IgD-negative memory B cell (primary cell): ENCODE measurements at regions not wholly inside any gene's neighbourhood (a gene's known extent, or its start where the extent isn't known, plus 50 kb on each side); places are given as distances from the start of the nearest gene placed in this dataset.
A peak's percentile ranks its signal among the peaks of the same experiment; 100 is the strongest.

Experiments
- H3K27ac Mint-ChIP-seq, 3 donors: one replicate each; pipeline ENCODE4 v1.8.0; 2020 to 2022; ENCODE audit warnings: mild to moderate bottlenecking in 3 of 3, mixed read lengths in 3 of 3, moderate library complexity in 1 of 3
- H3K27me3 Mint-ChIP-seq: one replicate; pipeline ENCODE4 v1.8.0; 2021; ENCODE audit warnings: mixed read lengths
- H3K36me3 Mint-ChIP-seq: one replicate; pipeline ENCODE4 v1.8.0; 2020; ENCODE audit warnings: mild to moderate bottlenecking, mixed read lengths
- H3K4me1 Mint-ChIP-seq, 3 donors: one replicate each; pipeline ENCODE4 v1.8.0; 2020 to 2022; ENCODE audit warnings: mixed read lengths in 3 of 3, mild to moderate bottlenecking in 1 of 3
- H3K4me3 Mint-ChIP-seq, 4 donors: one replicate each; pipeline ENCODE4 v1.8.0; 2020 to 2022; ENCODE audit warnings: mild to moderate bottlenecking in 4 of 4, mixed read lengths in 4 of 4, moderate library complexity in 3 of 4
- H3K9me3 Mint-ChIP-seq, 3 donors: one replicate each; pipeline ENCODE4 v1.8.0; 2020 to 2021; ENCODE audit warnings: mixed read lengths in 3 of 3, mild to moderate bottlenecking in 1 of 3

GRCh38 chr14:96722736-96723135, 74.4 kb upstream of the VRK1 start:
- Mint-ChIP-seq H3K36me3 (peaks cover 2% of the 10 kb centered on the region), H3K9me3 (peaks cover 0 to 4% (median 0%) of the 10 kb centered on the region in 3 donors), H3K27me3 (peaks cover 9% of the 10 kb centered on the region), H3K4me3 (no peak overlapping the region), H3K4me1 (peaks cover 0 to 3% (median 0%) of the 10 kb centered on the region in 3 donors), H3K27ac (no peak overlapping the region)

DNA sequence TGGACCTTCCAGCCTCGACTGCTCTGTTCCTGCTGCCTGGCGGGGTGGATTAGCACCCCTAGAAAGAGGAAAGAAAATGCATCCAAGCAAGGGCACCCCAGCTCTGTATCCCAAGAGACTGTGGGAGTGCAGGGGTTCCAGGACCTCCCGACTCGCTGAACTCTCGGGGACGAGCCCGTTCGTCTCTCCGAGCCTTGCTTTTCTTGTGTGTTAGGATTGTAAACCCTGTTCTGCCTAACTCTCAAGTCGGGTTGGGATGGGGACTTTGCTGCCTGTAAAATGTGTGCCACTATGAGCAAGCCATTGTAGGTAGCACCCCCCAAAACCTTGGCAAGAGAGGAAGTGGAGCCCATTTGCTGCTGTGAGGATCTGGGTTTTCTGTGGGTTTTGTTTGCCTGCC, 73.2 kb upstream of the VRK1 start:
- H3K36me3 Mint-ChIP-seq = no peaks in the 10 kb centered on the region

GRCh38 chr14:96725232-96725631, 72.0 kb upstream of the VRK1 start:
- H3K4me3 Mint-ChIP-seq = no peak overlapping the region
- no peak overlapping the region for H3K27ac Mint-ChIP-seq
- no peaks in the 10 kb centered on the region for H3K36me3 Mint-ChIP-seq
- H3K27me3 Mint-ChIP-seq = peaks cover 8% of the 10 kb centered on the region
- H3K9me3 Mint-ChIP-seq = peaks cover 0 to 4% (median 0%) of the 10 kb centered on the region in 3 donors
- H3K4me1 Mint-ChIP-seq = peaks cover 0 to 3% (median 0%) of the 10 kb centered on the region in 3 donors

More for the DNA sequence above, 73.2 kb upstream of the VRK1 start:
- Mint-ChIP-seq H3K27me3 (peaks cover 8% of the 10 kb centered on the region), H3K27ac (no peak overlapping the region), H3K4me3 (no peak overlapping the region), H3K9me3 (peaks cover 0 to 4% (median 0%) of the 10 kb centered on the region in 3 donors), H3K4me1 (peaks cover 0 to 3% (median 0%) of the 10 kb centered on the region in 3 donors)

GRCh38 chr14:96727073-96727472, 70.1 kb upstream of the VRK1 start:
- no peaks in the 10 kb centered on the region for H3K36me3 Mint-ChIP-seq
- peaks cover 8% of the 10 kb centered on the region for H3K27me3 Mint-ChIP-seq
- peak overlapping the region in 1 of 3 donors; percentile 86 for H3K27ac Mint-ChIP-seq
- H3K4me1 Mint-ChIP-seq = peaks cover 0 to 3% (median 0%) of the 10 kb centered on the region in 3 donors
- peaks cover 0 to 4% (median 0%) of the 10 kb centered on the region in 3 donors for H3K9me3 Mint-ChIP-seq
- no peak overlapping the region for H3K4me3 Mint-ChIP-seq

GRCh38 chr14:96727491-96727890, 69.7 kb upstream of the VRK1 start:
- peak overlapping the region in 1 of 3 donors; percentile 86 for H3K27ac Mint-ChIP-seq
- peaks cover 0 to 4% (median 0%) of the 10 kb centered on the region in 3 donors for H3K9me3 Mint-ChIP-seq
- H3K27me3 Mint-ChIP-seq = peaks cover 8% of the 10 kb centered on the region
- H3K4me1 Mint-ChIP-seq = peaks cover 0 to 3% (median 0%) of the 10 kb centered on the region in 3 donors
- no peaks in the 10 kb centered on the region for H3K36me3 Mint-ChIP-seq
- H3K4me3 Mint-ChIP-seq = no peak overlapping the region

GRCh38 chr14:96727980-96728717, 69.0 kb upstream of the VRK1 start:
- Mint-ChIP-seq H3K9me3 (peaks cover 0 to 4% (median 0%) of the 10 kb centered on the region in 3 donors), H3K4me1 (peaks cover 0 to 3% (median 0%) of the 10 kb centered on the region in 3 donors), H3K27me3 (peaks cover 8% of the 10 kb centered on the region)

GRCh38 chr14:96729889-96730288, 67.3 kb upstream of the VRK1 start:
- Mint-ChIP-seq H3K27me3 (peaks cover 12% of the 10 kb centered on the region), H3K4me3 (no peak overlapping the region), H3K27ac (no peak overlapping the region), H3K36me3 (no peaks in the 10 kb centered on the region), H3K4me1 (peaks cover 0 to 3% (median 0%) of the 10 kb centered on the region in 3 donors), H3K9me3 (no peaks in the 10 kb centered on the region)

More at GRCh38 chr14:96727980-96728717, 69.0 kb upstream of the VRK1 start:
- H3K36me3 Mint-ChIP-seq = no peaks in the 10 kb centered on the region
- H3K4me3 Mint-ChIP-seq = no peak overlapping the region
- H3K27ac Mint-ChIP-seq = no peak overlapping the region

DNA sequence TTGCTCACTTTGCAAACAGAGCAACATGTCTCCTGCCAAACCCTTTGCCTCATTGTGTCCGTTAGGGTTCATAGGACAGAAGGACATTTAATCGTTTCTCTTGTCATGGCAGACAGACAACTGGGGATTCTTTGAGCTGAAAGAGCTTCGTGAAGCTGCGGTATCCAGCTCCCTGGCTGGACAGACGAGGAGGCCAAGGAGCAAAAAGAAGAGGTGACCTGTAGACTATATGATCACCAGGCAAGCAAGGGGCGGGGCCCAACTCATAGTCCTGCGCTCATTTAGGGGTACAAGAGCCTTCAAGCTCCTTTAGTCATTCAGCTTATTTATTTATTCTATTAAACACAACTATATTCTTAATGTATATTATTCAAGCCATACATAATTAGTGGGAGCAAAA, 66.8 kb upstream of the VRK1 start:
- peaks cover 12% of the 10 kb centered on the region for H3K27me3 Mint-ChIP-seq
- H3K4me3 Mint-ChIP-seq = no peak overlapping the region
- no peak overlapping the region for H3K27ac Mint-ChIP-seq
- no peaks in the 10 kb centered on the region for H3K9me3 Mint-ChIP-seq
- no peaks in the 10 kb centered on the region for H3K36me3 Mint-ChIP-seq
- peaks cover 0 to 3% (median 0%) of the 10 kb centered on the region in 3 donors for H3K4me1 Mint-ChIP-seq

DNA sequence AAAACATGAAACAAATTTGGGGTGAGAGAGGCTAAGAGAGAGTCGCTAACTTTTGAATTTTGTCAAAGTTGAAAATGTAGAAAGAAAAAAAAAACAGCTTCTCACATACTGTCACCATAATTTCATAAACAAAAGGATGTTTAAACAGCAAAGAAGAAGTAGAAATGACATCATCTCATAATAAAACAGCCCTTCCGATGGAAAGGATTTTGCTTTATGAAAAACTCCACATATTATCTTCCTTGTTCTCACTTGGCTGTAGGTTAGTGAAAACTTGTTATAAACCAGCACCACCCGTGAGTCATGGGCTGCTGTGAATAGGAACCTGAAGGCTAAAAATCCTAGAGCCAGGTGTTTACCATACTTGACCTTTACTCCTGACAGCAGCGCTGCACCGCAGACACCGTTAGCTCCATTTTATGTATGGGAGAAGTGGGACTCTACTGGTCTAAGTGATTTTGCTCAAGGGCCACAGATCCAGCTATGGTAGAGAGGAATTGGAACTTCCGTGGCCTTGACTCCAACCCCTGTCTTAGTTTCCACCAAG, 63.0 kb upstream of the VRK1 start:
- no peaks in the 10 kb centered on the region for H3K9me3 Mint-ChIP-seq
- H3K36me3 Mint-ChIP-seq = no peaks in the 10 kb centered on the region
- H3K4me3 Mint-ChIP-seq = no peak overlapping the region
- no peak overlapping the region for H3K27ac Mint-ChIP-seq
- H3K4me1 Mint-ChIP-seq = peaks cover 0 to 7% (median 0%) of the 10 kb centered on the region in 3 donors
- H3K27me3 Mint-ChIP-seq = peaks cover 20% of the 10 kb centered on the region

- H3K4me1 Mint-ChIP-seq = peaks cover 0 to 7% (median 0%) of the 10 kb centered on the region in 3 donors
Observed at GRCh38 chr14:96735526-96735925, 61.7 kb upstream of the VRK1 start.

GRCh38 chr14:96736439-96736838, 60.7 kb upstream of the VRK1 start:
- Mint-ChIP-seq H3K9me3 (no peaks in the 10 kb centered on the region), H3K27ac (no peak overlapping the region), H3K27me3 (peaks cover 30% of the 10 kb centered on the region), H3K4me3 (no peak overlapping the region), H3K4me1 (peaks cover 0 to 7% (median 1%) of the 10 kb centered on the region in 3 donors), H3K36me3 (no peaks in the 10 kb centered on the region)

More at GRCh38 chr14:96735526-96735925, 61.7 kb upstream of the VRK1 start:
- Mint-ChIP-seq H3K27ac (no peak overlapping the region), H3K36me3 (no peaks in the 10 kb centered on the region), H3K27me3 (peaks cover 25% of the 10 kb centered on the region), H3K4me3 (no peak overlapping the region), H3K9me3 (no peaks in the 10 kb centered on the region)

DNA sequence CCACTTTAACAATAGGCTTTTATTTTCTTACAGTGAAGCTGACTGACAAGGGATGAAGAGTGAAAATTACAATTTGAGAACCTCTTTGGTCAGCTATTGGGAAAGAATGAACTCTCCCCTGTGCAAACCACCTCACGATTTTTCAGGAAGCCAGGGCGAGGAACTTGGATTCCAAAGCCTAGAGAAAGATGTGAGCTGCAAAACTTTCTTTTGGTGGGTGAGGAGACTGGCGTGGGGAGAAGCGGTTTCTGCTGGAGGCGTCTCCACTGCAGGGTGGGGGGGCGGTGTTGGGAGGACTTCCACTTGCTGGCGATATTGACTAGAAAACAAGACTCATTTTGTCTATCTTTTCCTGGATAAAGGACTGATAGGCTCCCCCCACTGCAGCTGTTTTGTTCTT, 59.3 kb upstream of the VRK1 start:
- H3K27ac Mint-ChIP-seq = no peak overlapping the region
- no peaks in the 10 kb centered on the region for H3K9me3 Mint-ChIP-seq
- H3K4me1 Mint-ChIP-seq = peaks cover 0 to 8% (median 3%) of the 10 kb centered on the region in 3 donors
- H3K27me3 Mint-ChIP-seq = peaks cover 39% of the 10 kb centered on the region
- no peak overlapping the region for H3K4me3 Mint-ChIP-seq
- H3K36me3 Mint-ChIP-seq = no peaks in the 10 kb centered on the region

DNA sequence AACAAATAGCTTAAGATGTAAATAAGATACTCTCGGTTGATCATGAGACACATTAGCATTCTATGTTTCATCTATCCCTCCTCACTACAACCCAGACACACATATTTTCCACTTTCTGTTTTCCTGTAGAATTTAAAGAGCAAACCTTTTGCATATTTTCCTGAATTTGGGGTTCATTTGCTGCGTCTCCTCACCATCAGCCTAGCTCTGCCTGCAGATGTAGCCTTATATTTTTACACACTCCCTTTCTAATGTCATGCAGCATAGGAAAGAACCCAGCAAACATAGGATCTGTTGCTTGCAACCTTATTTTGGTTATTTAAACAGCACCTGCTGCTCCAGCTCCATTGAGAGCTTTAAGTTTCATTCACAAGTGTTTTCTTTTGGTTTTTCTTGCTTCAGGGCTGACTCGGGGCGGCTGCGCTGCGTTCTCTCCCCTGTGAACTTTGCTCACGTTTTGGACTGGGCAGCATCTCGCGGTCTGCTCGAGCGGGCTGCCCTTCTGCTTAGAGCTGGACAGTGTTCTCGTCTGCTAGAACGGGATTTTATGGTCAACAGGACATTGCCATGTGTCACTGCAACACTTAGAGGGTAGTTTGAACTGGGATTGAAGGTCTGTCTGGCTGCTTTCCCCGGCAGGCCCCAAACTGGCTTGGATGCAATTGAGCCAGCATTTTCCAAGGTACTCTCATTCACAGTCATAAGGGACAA, 57.8 kb upstream of the VRK1 start:
- no peaks in the 10 kb centered on the region for H3K36me3 Mint-ChIP-seq
- peaks cover 0 to 8% (median 3%) of the 10 kb centered on the region in 3 donors for H3K4me1 Mint-ChIP-seq
- H3K9me3 Mint-ChIP-seq = no peaks in the 10 kb centered on the region
- H3K4me3 Mint-ChIP-seq = no peak overlapping the region
- peaks cover 45% of the 10 kb centered on the region for H3K27me3 Mint-ChIP-seq
- H3K27ac Mint-ChIP-seq = no peak overlapping the region

DNA sequence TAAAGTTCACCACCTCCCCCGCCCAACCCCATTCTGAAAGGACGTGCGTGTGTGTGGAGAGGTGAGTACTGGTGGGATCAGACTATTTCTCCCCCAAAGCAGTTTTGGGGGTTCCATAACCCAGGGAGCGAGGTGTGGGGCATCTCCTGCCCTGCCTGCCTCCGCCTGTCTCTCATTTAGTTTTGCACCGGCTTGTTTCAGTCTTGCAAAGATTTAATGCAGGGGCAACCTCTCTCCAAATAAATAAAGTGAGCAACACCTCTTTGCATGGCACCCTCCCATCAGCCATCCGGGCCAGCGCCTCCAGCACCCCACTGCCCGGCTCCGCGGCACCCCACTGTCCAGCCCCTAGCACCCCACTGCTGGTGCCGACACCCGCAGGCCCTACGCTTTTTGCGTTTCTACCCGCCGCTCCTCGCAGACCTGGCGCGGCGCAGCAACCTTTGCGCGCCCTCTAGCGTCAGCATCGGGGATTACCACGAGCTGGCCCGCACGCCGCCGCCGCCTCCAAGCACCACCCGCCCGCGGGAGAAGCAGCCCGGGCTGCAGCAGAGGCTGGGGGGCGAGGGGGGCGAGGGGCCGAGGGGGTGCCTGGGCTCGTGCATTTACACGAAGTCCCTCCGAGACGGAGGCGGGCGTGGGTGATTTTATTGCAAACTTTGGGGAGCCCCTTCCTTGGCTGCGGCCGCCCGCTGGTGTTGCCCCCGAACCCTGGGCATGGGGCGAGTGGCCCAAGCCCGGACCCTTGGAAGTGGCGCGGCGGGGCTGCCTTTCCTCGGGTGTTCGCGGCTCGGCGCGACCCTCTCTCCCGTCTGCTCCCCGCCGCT, 55.8 kb upstream of the VRK1 start:
- H3K27me3 Mint-ChIP-seq = peaks cover 45% of the 10 kb centered on the region
- peaks cover 0 to 8% (median 3%) of the 10 kb centered on the region in 3 donors for H3K4me1 Mint-ChIP-seq
- H3K36me3 Mint-ChIP-seq = no peaks in the 10 kb centered on the region
- H3K27ac Mint-ChIP-seq = no peak overlapping the region
- peaks cover 0 to 2% (median 0%) of the 10 kb centered on the region in 3 donors for H3K9me3 Mint-ChIP-seq
- H3K4me3 Mint-ChIP-seq = peak overlapping the region in 3 of 4 donors; percentile 62 to 84 (median 63)
